Activated CD8-positive, alpha-beta memory T cell treated with anti-CD3 and anti-CD28 coated beads, Interleukin-2, amount 50 U/mL, for 1 hour (primary cell): ENCODE measurements at regions not wholly inside any gene's neighbourhood (a gene's known extent, or its start where the extent isn't known, plus 50 kb on each side); places are given as distances from the start of the nearest gene placed in this dataset.
"Not testable (repeated sequence)": the region's sequence is repeated elsewhere in the genome, so short reads cannot be mapped to it uniquely, and the experiment has no call there.

Experiments used
- DNase-seq: peaks from one replicate; pipeline ENCODE4 v3.0.0-alpha.2; 2020; ENCODE audit errors: extremely low read depth

GRCh38 chr14:49114161-49114893 is 471.9 kb downstream of the RPS29 start:
- DNase-seq: no peak

GRCh38 chr14:49106741-49107667 is 479.2 kb downstream of the RPS29 start:
- DNase-seq: no peak

GRCh38 chr14:49105956-49106355 is 480.2 kb downstream of the RPS29 start:
- DNase-seq: no peak

- DNase-seq: no peak
Measured at GRCh38 chr14:49105512-49105911, 480.7 kb downstream of the RPS29 start.

DNA sequence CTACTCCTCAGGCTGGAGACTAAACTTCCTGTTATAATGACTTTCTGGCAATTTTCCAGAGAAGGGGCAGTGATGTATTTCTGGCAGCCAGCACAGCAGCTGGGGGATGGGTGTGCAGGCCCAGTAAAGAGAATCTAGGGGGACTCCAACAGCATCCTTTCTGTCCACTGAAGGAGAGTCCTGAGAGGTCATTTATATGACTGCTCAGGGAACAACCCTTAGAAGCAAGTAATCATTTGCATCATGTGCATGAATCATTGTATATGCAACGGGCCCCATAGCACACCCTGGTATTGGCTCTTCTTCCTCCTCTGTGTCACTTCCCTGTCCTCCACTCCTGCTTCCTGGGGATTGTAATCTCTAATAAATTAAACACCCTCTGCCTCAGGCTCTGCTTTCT is 493.8 kb downstream of the RPS29 start:
- no peak for DNase-seq

GRCh38 chr14:49089107-49089506 is 497.1 kb downstream of the RPS29 start:
- DNase-seq: no peak

DNA sequence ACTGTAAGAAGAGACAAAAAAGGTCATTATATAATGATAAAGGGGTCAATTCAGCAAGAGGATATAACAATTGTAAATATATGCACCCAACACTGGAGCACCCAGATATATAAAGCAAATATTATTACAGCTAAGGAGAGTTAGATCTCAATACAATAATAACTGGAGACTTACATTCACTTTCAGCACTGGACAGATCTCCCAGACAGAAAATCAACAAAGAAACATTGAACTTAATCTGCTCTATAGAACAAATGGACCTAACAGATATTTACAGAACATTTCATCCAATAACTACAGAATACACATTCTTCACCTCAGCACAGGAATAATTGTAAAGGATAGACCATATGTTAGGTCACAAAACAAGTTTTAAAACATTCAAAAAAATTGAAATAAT is 512.9 kb downstream of the RPS29 start:
- DNase-seq: not testable (repeated sequence)

DNA sequence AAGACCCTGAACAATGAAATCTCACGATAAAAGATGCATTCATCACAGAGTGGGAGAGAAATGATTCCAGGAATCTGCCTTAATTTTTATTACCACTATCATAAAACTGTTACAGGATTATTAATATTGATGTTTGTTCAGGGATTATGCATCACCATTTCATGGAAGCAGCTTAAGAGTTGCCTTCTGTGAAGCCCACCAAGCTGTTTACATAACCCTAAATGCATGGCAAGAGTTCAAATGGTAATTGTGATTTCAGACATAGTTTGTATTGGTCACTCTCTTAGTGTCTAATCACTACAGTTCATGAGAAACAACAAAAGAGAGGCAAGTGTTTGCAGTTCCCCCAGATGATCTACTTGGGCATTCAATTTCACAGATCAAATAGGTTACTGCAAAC is 527.7 kb downstream of the RPS29 start:
- DNase-seq: no peak

- DNase-seq: no peak
Measured at GRCh38 chr14:49057838-49058510, 528.2 kb downstream of the RPS29 start.

GRCh38 chr14:49056021-49056420 is 530.2 kb downstream of the RPS29 start:
- no peak for DNase-seq

- no peak for DNase-seq
Measured at GRCh38 chr14:49052521-49052920, 533.7 kb downstream of the RPS29 start.

GRCh38 chr14:49051328-49052060 is 534.7 kb downstream of the RPS29 start:
- no peak for DNase-seq

DNA sequence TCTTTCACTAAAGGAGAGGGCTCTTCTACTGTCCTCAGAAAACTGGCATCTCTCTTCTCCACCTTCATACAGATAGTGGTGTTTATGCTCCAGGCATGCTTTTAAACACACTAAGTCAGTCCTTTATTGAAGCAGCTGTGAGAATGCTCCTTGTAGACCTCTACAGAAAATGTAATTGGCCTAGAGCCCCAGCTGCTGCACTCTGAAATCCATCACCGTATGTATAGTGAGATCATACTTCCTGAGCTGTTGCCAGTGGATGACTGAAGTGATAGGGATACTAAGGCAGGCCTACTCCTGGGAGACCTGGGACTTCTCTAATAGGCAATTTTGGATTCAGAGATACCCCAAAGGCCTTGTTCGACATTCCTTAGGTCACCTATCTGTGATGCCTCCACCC is 535.4 kb downstream of the RPS29 start:
- no peak for DNase-seq

GRCh38 chr14:49049711-49050110 is 536.5 kb downstream of the RPS29 start:
- DNase-seq: no peak

DNA sequence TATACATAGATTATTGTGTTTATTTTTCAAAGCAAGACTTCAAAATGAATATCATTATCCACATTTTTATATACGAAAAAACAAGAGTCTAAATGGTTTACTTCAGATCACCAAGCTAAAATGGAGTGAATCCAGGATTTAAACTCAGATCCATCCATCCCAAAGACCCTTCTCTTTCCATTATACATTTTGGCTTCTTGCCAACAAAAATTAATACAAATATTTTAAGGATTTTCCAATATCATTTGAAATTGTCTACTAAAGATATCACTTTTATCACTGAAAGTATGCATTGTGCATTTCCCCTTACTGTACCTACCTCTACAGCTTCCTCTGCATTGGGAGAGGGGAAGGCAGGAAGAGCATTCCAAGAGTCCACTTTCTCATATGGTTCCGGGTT is 541.2 kb downstream of the RPS29 start:
- no peak for DNase-seq

GRCh38 chr14:49036984-49037516 is 549.1 kb downstream of the RPS29 start:
- DNase-seq: no peak

- DNase-seq: no peak
Measured at GRCh38 chr14:49036266-49036665, 549.9 kb downstream of the RPS29 start.

- DNase-seq: no peak
Measured at GRCh38 chr14:49033131-49033530, 553.0 kb downstream of the RPS29 start.

GRCh38 chr14:49031710-49032109 is 554.5 kb downstream of the RPS29 start:
- not testable (repeated sequence) for DNase-seq

GRCh38 chr14:49019467-49020115 is 566.6 kb downstream of the RPS29 start:
- DNase-seq: no peak

DNA sequence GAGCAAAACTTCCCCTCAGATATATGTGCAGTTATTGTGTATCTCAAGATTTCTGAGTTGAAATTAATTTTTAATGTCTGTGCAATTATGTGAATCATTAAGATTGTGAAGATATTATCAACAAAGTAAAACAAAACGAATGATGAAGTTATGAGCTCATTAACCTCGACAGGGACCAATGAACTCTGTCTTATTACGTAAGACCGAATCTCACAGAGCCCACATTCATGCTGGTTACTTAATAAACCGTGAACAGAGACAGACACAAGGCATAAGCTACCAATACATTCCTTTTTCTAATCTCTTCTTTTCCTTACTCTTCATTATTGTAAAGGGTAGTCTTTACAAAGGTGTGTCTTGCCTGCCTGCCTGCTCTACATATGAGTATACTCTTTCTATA is 568.7 kb downstream of the RPS29 start:
- no peak for DNase-seq
